Vagina (tissue), 2 donors: ENCODE measurements at regions not wholly inside any gene's neighbourhood (a gene's known extent, or its start where the extent isn't known, plus 50 kb on each side); places are given as distances from the start of the nearest gene placed in this dataset.

Experiments
- CTCF ChIP-seq, 3 experiments: fragments of 450-650 bp in 2 of 3; fragments of 200-600 bp in 1 of 3; sonication (generic) in 1 of 3; IDR thresholded peaks; one replicate each; pipeline ENCODE4 v1.5.1; 2017 to 2019; ENCODE audit warnings: antibody characterized with exemption in 3 of 3, mild to moderate bottlenecking in 2 of 3, moderate library complexity in 2 of 3
- POLR2A ChIP-seq, 2 donors: fragments of 450-650 bp; IDR thresholded peaks; one replicate each; pipeline ENCODE4 v1.6.1; 2017; ENCODE audit warnings: antibody characterized with exemption in 2 of 2, mild to moderate bottlenecking in 2 of 2, moderate library complexity in 2 of 2
- POLR2AphosphoS5 ChIP-seq, 2 donors: sonication (generic); formaldehyde crosslinking; IDR thresholded peaks; one replicate each; pipeline ENCODE4 v1.9.0; 2017; ENCODE audit warnings: antibody characterized with exemption in 2 of 2, mild to moderate bottlenecking in 2 of 2, low read depth in 1 of 2; ENCODE audit not compliant: insufficient read depth in 1 of 2

- TF ChIP-seq POLR2A (IDR thresholded peaks at IDR 0.05) (no peak), CTCF (IDR thresholded peaks at IDR 0.05) (no peak), POLR2AphosphoS5 (IDR thresholded peaks at IDR 0.05; ENCODE audit: insufficient read depth in 1 of 2, low read depth in 1 of 2) (no peak)
These were observed 77.5 kb upstream of the SCEL start for GRCh38 chr13:77457966-77458365.
